GM12872 (cell line): ENCODE measurements at regions not wholly inside any gene's neighbourhood (a gene's known extent, or its start where the extent isn't known, plus 50 kb on each side); places are given as distances from the start of the nearest gene placed in this dataset.

Source experiments
- CTCF ChIP-seq: IDR thresholded peaks from 3 replicates; pipeline ENCODE4 v1.5.1; 2011; ENCODE audit warnings: low read depth, mild to moderate bottlenecking, low read length, moderate library complexity; ENCODE audit not compliant: insufficient read depth

GRCh38 chr2:239540174-239540573 lies 139.4 kb upstream of the HDAC4 start:
- no peak for TF ChIP-seq CTCF

- no peak for TF ChIP-seq CTCF
Measured at GRCh38 chr2:239539776-239540100, 138.9 kb upstream of the HDAC4 start.

- no peak for TF ChIP-seq CTCF
Measured at GRCh38 chr2:239539083-239539775, 138.4 kb upstream of the HDAC4 start.

- TF ChIP-seq CTCF: no peak
Measured at GRCh38 chr2:239538357-239539052, 137.7 kb upstream of the HDAC4 start.

GRCh38 chr2:239537633-239538356 lies 137.0 kb upstream of the HDAC4 start:
- no peak for TF ChIP-seq CTCF

- no peak for TF ChIP-seq CTCF
Measured at GRCh38 chr2:239536186-239536585, 135.4 kb upstream of the HDAC4 start.

- no peak for TF ChIP-seq CTCF
Measured at GRCh38 chr2:239535413-239536144, 134.8 kb upstream of the HDAC4 start.
